DMS153 treated with DMSO at 0.1 percent for 48 hours (cell line): ENCODE measurements at regions not wholly inside any gene's neighbourhood (a gene's known extent, or its start where the extent isn't known, plus 50 kb on each side); places are given as distances from the start of the nearest gene placed in this dataset.

Experiments
- DNase-seq: peaks from one replicate; lab custom pipeline; 2025; ENCODE audit not compliant: unreplicated experiment; lab: John Stamatoyannopoulos, UW

- DNase-seq: no peak
These were observed 49.9 kb upstream of the MGMT start for GRCh38 chr10:129416956-129417765.
